Glutamatergic neuron (in vitro differentiated cells): ENCODE measurements at regions not wholly inside any gene's neighbourhood (a gene's known extent, or its start where the extent isn't known, plus 50 kb on each side); places are given as distances from the start of the nearest gene placed in this dataset.

ENCODE experiments used
- DNase-seq: peaks from one replicate; pipeline ENCODE4 v3.0.0; 2022
- H3K27ac Mint-ChIP-seq: one replicate; pipeline ENCODE4 v1.8.0; 2020; ENCODE audit warnings: mild to moderate bottlenecking, mixed read lengths, inconsistent platforms; ENCODE audit not compliant: unreplicated experiment
- H3K27me3 Mint-ChIP-seq: one replicate; pipeline ENCODE4 v1.8.0; 2020; ENCODE audit warnings: mild to moderate bottlenecking, moderate library complexity, mixed read lengths, inconsistent platforms; ENCODE audit not compliant: unreplicated experiment
- H3K36me3 Mint-ChIP-seq: one replicate; pipeline ENCODE4 v1.8.0; 2020; ENCODE audit warnings: mild to moderate bottlenecking, mixed read lengths, inconsistent platforms; ENCODE audit not compliant: unreplicated experiment
- H3K4me1 Mint-ChIP-seq: one replicate; pipeline ENCODE4 v1.8.0; 2020; ENCODE audit warnings: mild to moderate bottlenecking, low read depth, mixed read lengths, inconsistent platforms; ENCODE audit not compliant: unreplicated experiment
- H3K4me3 Mint-ChIP-seq: one replicate; pipeline ENCODE4 v1.8.0; 2020; ENCODE audit warnings: mild to moderate bottlenecking, mixed read lengths, inconsistent platforms; ENCODE audit not compliant: unreplicated experiment
- H3K9me3 Mint-ChIP-seq: one replicate; pipeline ENCODE4 v1.8.0; 2020; ENCODE audit warnings: mild to moderate bottlenecking, moderate library complexity, mixed read lengths, inconsistent platforms; ENCODE audit not compliant: unreplicated experiment
- TF ChIP-seq, protein P1 (sequence below): fragments of 200-600 bp; sonication (generic); IDR thresholded peaks from one replicate; pipeline ENCODE4 v1.5.0; 2021; ENCODE audit not compliant: partially characterized antibody, unreplicated experiment

DNA sequence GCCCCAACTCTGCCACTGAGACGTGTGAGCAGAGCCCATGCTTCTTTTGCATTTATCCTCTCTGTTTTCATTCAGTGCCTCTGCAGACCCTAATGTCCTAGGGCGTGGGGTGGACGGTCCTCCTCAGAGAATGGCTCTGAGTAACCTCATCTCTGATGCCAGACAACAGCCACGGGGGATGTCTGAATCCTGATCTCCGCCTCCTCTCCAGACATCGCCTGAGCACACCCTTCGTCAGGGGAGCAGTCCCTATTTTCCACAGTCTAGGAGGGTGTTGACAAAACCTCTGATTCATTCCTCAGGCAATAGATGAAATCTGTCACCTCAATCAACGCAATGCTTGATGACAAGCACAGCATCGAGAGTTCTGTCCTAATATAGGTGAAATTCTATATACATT is 109.2 kb upstream of the DYRK2 start:
- no peak for DNase-seq
- Mint-ChIP-seq H3K4me1 (peaks cover 5% of the 10 kb centered on the region), H3K27me3 (no peaks in the 10 kb centered on the region), H3K9me3 (no peaks in the 10 kb centered on the region), H3K36me3 (no peaks in the 10 kb centered on the region), H3K4me3 (no peak overlapping the region), H3K27ac (no peak overlapping the region)
- TF ChIP-seq, protein P1, sequence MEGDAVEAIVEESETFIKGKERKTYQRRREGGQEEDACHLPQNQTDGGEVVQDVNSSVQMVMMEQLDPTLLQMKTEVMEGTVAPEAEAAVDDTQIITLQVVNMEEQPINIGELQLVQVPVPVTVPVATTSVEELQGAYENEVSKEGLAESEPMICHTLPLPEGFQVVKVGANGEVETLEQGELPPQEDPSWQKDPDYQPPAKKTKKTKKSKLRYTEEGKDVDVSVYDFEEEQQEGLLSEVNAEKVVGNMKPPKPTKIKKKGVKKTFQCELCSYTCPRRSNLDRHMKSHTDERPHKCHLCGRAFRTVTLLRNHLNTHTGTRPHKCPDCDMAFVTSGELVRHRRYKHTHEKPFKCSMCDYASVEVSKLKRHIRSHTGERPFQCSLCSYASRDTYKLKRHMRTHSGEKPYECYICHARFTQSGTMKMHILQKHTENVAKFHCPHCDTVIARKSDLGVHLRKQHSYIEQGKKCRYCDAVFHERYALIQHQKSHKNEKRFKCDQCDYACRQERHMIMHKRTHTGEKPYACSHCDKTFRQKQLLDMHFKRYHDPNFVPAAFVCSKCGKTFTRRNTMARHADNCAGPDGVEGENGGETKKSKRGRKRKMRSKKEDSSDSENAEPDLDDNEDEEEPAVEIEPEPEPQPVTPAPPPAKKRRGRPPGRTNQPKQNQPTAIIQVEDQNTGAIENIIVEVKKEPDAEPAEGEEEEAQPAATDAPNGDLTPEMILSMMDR: no peak

- TF ChIP-seq, protein P1: no peak
- Mint-ChIP-seq H3K4me1 (peaks cover 5% of the 10 kb centered on the region), H3K4me3 (no peak overlapping the region), H3K9me3 (no peaks in the 10 kb centered on the region), H3K27me3 (no peaks in the 10 kb centered on the region), H3K36me3 (no peaks in the 10 kb centered on the region), H3K27ac (no peak overlapping the region)
- DNase-seq: no peak
These were observed 108.6 kb upstream of the DYRK2 start for GRCh38 chr12:67539946-67540345.

DNA sequence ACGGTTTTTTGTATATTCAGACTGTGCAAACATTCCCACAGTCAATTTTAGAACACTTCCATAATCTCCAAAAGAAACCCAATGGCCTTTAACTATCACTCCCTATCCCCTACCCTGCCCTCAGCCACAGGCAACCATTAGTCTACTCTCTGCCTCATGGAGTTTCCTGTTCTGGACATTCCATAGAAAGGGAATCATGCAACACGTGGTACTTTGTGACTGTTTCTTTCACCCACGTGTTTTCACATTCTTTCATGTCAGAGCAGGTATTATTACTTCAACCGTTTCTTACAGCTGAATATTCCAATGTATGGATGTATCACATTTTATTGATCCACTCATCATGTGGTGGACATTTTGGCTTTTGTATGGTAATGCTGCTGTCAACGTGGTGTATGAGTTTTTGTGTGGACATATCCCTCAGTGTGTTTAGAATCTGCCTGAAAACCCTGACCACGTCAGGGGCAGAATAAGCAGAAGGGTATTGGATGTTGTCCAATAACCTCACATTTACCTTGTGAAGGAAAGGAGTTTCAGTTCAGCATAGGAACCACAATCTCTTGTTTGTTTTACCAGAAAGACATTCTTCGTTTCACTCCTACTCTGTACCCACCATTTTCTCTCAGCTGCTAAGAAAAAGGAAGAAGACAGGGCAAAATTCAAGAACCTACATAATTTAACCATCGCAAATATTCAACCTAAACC is 107.5 kb upstream of the DYRK2 start:
- Mint-ChIP-seq H3K27me3 (no peaks in the 10 kb centered on the region), H3K9me3 (no peaks in the 10 kb centered on the region), H3K4me3 (no peak overlapping the region), H3K36me3 (no peaks in the 10 kb centered on the region), H3K4me1 (peaks cover 5% of the 10 kb centered on the region), H3K27ac (no peak overlapping the region)
- TF ChIP-seq, protein P1: no peak
- no peak for DNase-seq

- TF ChIP-seq, protein P1: no peak
- no peaks in the 10 kb centered on the region for H3K36me3 Mint-ChIP-seq
- H3K27ac Mint-ChIP-seq: no peak overlapping the region
- H3K4me3 Mint-ChIP-seq: no peak overlapping the region
- H3K4me1 Mint-ChIP-seq: peaks cover 5% of the 10 kb centered on the region
- no peak for DNase-seq
- H3K27me3 Mint-ChIP-seq: no peaks in the 10 kb centered on the region
- no peaks in the 10 kb centered on the region for H3K9me3 Mint-ChIP-seq
These were observed 106.9 kb upstream of the DYRK2 start for GRCh38 chr12:67541625-67541991.

GRCh38 chr12:67543021-67543770 is 105.3 kb upstream of the DYRK2 start:
- H3K36me3 Mint-ChIP-seq: no peaks in the 10 kb centered on the region
- TF ChIP-seq, protein P1: no peak
- no peaks in the 10 kb centered on the region for H3K27me3 Mint-ChIP-seq
- H3K4me1 Mint-ChIP-seq: peaks cover 5% of the 10 kb centered on the region
- H3K9me3 Mint-ChIP-seq: no peaks in the 10 kb centered on the region
- no peak overlapping the region for H3K27ac Mint-ChIP-seq
- no peak overlapping the region for H3K4me3 Mint-ChIP-seq
- no peak for DNase-seq
